Skeletal muscle tissue (tissue), 3 donors: ENCODE measurements at regions not wholly inside any gene's neighbourhood (a gene's known extent, or its start where the extent isn't known, plus 50 kb on each side); places are given as distances from the start of the nearest gene placed in this dataset.

ENCODE experiments used
- H3K27ac ChIP-seq: one replicate; pipeline ENCODE4 v1.7.0; 2013; ENCODE audit warnings: mild to moderate bottlenecking, low read depth, low read length, inconsistent platforms
- H3K27me3 ChIP-seq, 3 donors: one replicate each; pipeline ENCODE4 v1.7.0; 2013; ENCODE audit warnings: low read length in 3 of 3; ENCODE audit not compliant: control insufficient read depth in 3 of 3, insufficient read depth in 3 of 3
- H3K36me3 ChIP-seq, 3 donors: one replicate each; pipeline ENCODE4 v1.7.0; 2013; ENCODE audit warnings: low read length in 3 of 3; ENCODE audit not compliant: control insufficient read depth in 3 of 3, insufficient read depth in 3 of 3
- H3K4me1 ChIP-seq, 3 donors: one replicate each; pipeline ENCODE4 v1.7.0; 2013; ENCODE audit warnings: low read length in 3 of 3, mild to moderate bottlenecking in 3 of 3; ENCODE audit not compliant: control insufficient read depth in 3 of 3, insufficient read depth in 3 of 3
- H3K4me3 ChIP-seq, 3 donors: one replicate each; pipeline ENCODE4 v1.7.0; 2013; ENCODE audit warnings: low read length in 3 of 3
- H3K9ac ChIP-seq, 3 donors: one replicate each; pipeline ENCODE4 v1.7.0; 2013; ENCODE audit warnings: low read length in 3 of 3, mild to moderate bottlenecking in 3 of 3, moderate library complexity in 2 of 3, low read depth in 1 of 3
- H3K9me3 ChIP-seq, 3 donors: one replicate each; pipeline ENCODE4 v1.7.0; 2013; ENCODE audit warnings: low read length in 3 of 3; ENCODE audit not compliant: control insufficient read depth in 3 of 3
- donor health status: Osteomylitis.

GRCh38 chr2:150374492-150374891, 113.0 kb downstream of the RND3 start:
- Histone ChIP-seq H3K9me3 (no peaks in the 10 kb centered on the region), H3K36me3 (no peaks in the 10 kb centered on the region), H3K4me1 (no peaks in the 10 kb centered on the region), H3K27ac (no peak overlapping the region), H3K9ac (no peak overlapping the region), H3K4me3 (no peak overlapping the region), H3K27me3 (no peaks in the 10 kb centered on the region)

- H3K27ac ChIP-seq = no peak overlapping the region
- H3K4me1 ChIP-seq = no peaks in the 10 kb centered on the region
- no peak overlapping the region for H3K9ac ChIP-seq
- no peak overlapping the region for H3K4me3 ChIP-seq
- no peaks in the 10 kb centered on the region for H3K9me3 ChIP-seq
- no peaks in the 10 kb centered on the region for H3K27me3 ChIP-seq
- H3K36me3 ChIP-seq = no peaks in the 10 kb centered on the region
These were observed 114.1 kb downstream of the RND3 start for GRCh38 chr2:150373374-150373773.

GRCh38 chr2:150371044-150371818, 116.2 kb downstream of the RND3 start:
- no peaks in the 10 kb centered on the region for H3K27me3 ChIP-seq
- no peaks in the 10 kb centered on the region for H3K4me1 ChIP-seq
- H3K9ac ChIP-seq = no peak overlapping the region
- H3K27ac ChIP-seq = no peak overlapping the region
- H3K9me3 ChIP-seq = no peaks in the 10 kb centered on the region
- H3K4me3 ChIP-seq = no peak overlapping the region
- H3K36me3 ChIP-seq = no peaks in the 10 kb centered on the region

- Histone ChIP-seq H3K4me1 (no peaks in the 10 kb centered on the region), H3K36me3 (no peaks in the 10 kb centered on the region), H3K9me3 (no peaks in the 10 kb centered on the region), H3K27ac (no peak overlapping the region), H3K27me3 (no peaks in the 10 kb centered on the region), H3K4me3 (no peak overlapping the region), H3K9ac (no peak overlapping the region)
These were observed 116.9 kb downstream of the RND3 start for GRCh38 chr2:150370561-150370960.

GRCh38 chr2:150369862-150370261, 117.6 kb downstream of the RND3 start:
- Histone ChIP-seq H3K9me3 (no peaks in the 10 kb centered on the region), H3K36me3 (no peaks in the 10 kb centered on the region), H3K27me3 (no peaks in the 10 kb centered on the region), H3K27ac (no peak overlapping the region), H3K9ac (no peak overlapping the region), H3K4me3 (no peak overlapping the region), H3K4me1 (no peaks in the 10 kb centered on the region)

- no peaks in the 10 kb centered on the region for H3K9me3 ChIP-seq
- no peaks in the 10 kb centered on the region for H3K27me3 ChIP-seq
- H3K36me3 ChIP-seq = no peaks in the 10 kb centered on the region
- no peak overlapping the region for H3K9ac ChIP-seq
- H3K4me3 ChIP-seq = no peak overlapping the region
- H3K27ac ChIP-seq = no peak overlapping the region
- no peaks in the 10 kb centered on the region for H3K4me1 ChIP-seq
These were observed 129.0 kb downstream of the RND3 start for GRCh38 chr2:150358468-150358807.

GRCh38 chr2:150357770-150358467, 129.5 kb downstream of the RND3 start:
- Histone ChIP-seq H3K9ac (no peak overlapping the region), H3K9me3 (no peaks in the 10 kb centered on the region), H3K36me3 (no peaks in the 10 kb centered on the region), H3K27ac (no peak overlapping the region), H3K27me3 (no peaks in the 10 kb centered on the region), H3K4me1 (no peaks in the 10 kb centered on the region), H3K4me3 (no peak overlapping the region)

GRCh38 chr2:150355440-150355839, 132.0 kb downstream of the RND3 start:
- Histone ChIP-seq H3K4me3 (no peak overlapping the region), H3K9ac (no peak overlapping the region), H3K27ac (no peak overlapping the region), H3K9me3 (no peaks in the 10 kb centered on the region), H3K36me3 (no peaks in the 10 kb centered on the region), H3K27me3 (no peaks in the 10 kb centered on the region), H3K4me1 (peaks cover 0 to 1% (median 0%) of the 10 kb centered on the region in 3 donors)

GRCh38 chr2:150353376-150353775, 134.1 kb downstream of the RND3 start:
- Histone ChIP-seq H3K4me3 (no peak overlapping the region), H3K36me3 (no peaks in the 10 kb centered on the region), H3K27me3 (no peaks in the 10 kb centered on the region), H3K9me3 (no peaks in the 10 kb centered on the region), H3K4me1 (peaks cover 0 to 3% (median 0%) of the 10 kb centered on the region in 3 donors), H3K9ac (no peak overlapping the region), H3K27ac (no peak overlapping the region)

GRCh38 chr2:150351922-150352321, 135.5 kb downstream of the RND3 start:
- H3K9me3 ChIP-seq = no peaks in the 10 kb centered on the region
- peaks cover 0 to 3% (median 0%) of the 10 kb centered on the region in 3 donors for H3K4me1 ChIP-seq
- no peak overlapping the region for H3K9ac ChIP-seq
- no peak overlapping the region for H3K27ac ChIP-seq
- no peaks in the 10 kb centered on the region for H3K36me3 ChIP-seq
- H3K4me3 ChIP-seq = no peak overlapping the region
- H3K27me3 ChIP-seq = no peaks in the 10 kb centered on the region
